MM.1S (cell line): ENCODE measurements at regions not wholly inside any gene's neighbourhood (a gene's known extent, or its start where the extent isn't known, plus 50 kb on each side); places are given as distances from the start of the nearest gene placed in this dataset.
"Not testable (repeated sequence)": the region's sequence is repeated elsewhere in the genome, so short reads cannot be mapped to it uniquely, and the experiment has no call there.

Source experiments
- DNase-seq: peaks from one replicate; pipeline ENCODE4 v3.0.0-alpha.2; 2015
- H2AFZ ChIP-seq: fragments of 300-600 bp; sonication (generic); 2 replicates; pipeline ENCODE4 v1.6.0; 2016; ENCODE audit warnings: antibody characterized with exemption, low read length
- H3F3A ChIP-seq: fragments of 300-600 bp; sonication (generic); 2 replicates; pipeline ENCODE4 v1.6.1; 2016; ENCODE audit warnings: mild to moderate bottlenecking, antibody characterized with exemption, low read length, moderate library complexity, mixed read lengths; ENCODE audit not compliant: insufficient read depth
- H3K27ac ChIP-seq: fragments of 300-600 bp; sonication (generic); 2 replicates; pipeline ENCODE4 v1.5.1; 2016; ENCODE audit warnings: mild to moderate bottlenecking, low read length
- H3K27me3 ChIP-seq: fragments of 300-600 bp; sonication (generic); replicated peaks from 2 replicates; pipeline ENCODE4 v1.6.0; 2016; ENCODE audit warnings: low read length; ENCODE audit not compliant: insufficient read depth
- H3K36me3 ChIP-seq: fragments of 300-600 bp; sonication (generic); replicated peaks from 2 replicates; pipeline ENCODE4 v1.6.1; 2016; ENCODE audit warnings: mild to moderate bottlenecking, low read length, mixed read lengths; ENCODE audit not compliant: insufficient read depth
- H3K4me1 ChIP-seq: fragments of 300-600 bp; sonication (generic); 2 replicates; pipeline ENCODE4 v1.6.1; 2016; ENCODE audit warnings: low read length, mixed read lengths
- H3K4me2 ChIP-seq: fragments of 300-600 bp; sonication (generic); 2 replicates; pipeline ENCODE4 v1.6.0; 2016; ENCODE audit warnings: low read depth, low read length
- H3K4me3 ChIP-seq: fragments of 300-600 bp; sonication (generic); 2 replicates; pipeline ENCODE4 v1.5.1; 2016; ENCODE audit warnings: low read length, mixed read lengths
- H3K79me2 ChIP-seq: fragments of 300-600 bp; sonication (generic); 2 replicates; pipeline ENCODE4 v1.6.1; 2016; ENCODE audit warnings: mixed run types, low read length, mixed read lengths
- H3K9ac ChIP-seq: fragments of 300-600 bp; sonication (generic); 2 replicates; pipeline ENCODE4 v1.6.1; 2016; ENCODE audit warnings: low read length, mixed read lengths
- H3K9me2 ChIP-seq: fragments of 300-600 bp; sonication (generic); replicated peaks from 2 replicates; pipeline ENCODE4 v1.6.1; 2016; ENCODE audit warnings: mild to moderate bottlenecking, low read length, mixed read lengths; ENCODE audit not compliant: insufficient read depth
- H3K9me3 ChIP-seq: fragments of 300-600 bp; sonication (generic); replicated peaks from 2 replicates; pipeline ENCODE4 v1.6.1; 2016; ENCODE audit warnings: mild to moderate bottlenecking, low read length, mixed read lengths; ENCODE audit not compliant: insufficient read depth
- H4K20me1 ChIP-seq: fragments of 300-600 bp; sonication (generic); 2 replicates; pipeline ENCODE4 v1.6.1; 2016; ENCODE audit warnings: mild to moderate bottlenecking, low read length, moderate library complexity, mixed read lengths; ENCODE audit not compliant: insufficient read depth
- CTCF ChIP-seq: fragments of 300-600 bp; sonication (generic); IDR thresholded peaks from 2 replicates; pipeline ENCODE4 v1.5.1; 2016; ENCODE audit warnings: antibody characterized with exemption, low read length, mixed read lengths
- EZH2 ChIP-seq: fragments of 300-600 bp; sonication (generic); optimal IDR thresholded peaks from 2 replicates; pipeline ENCODE3; 2017; ENCODE audit warnings: low read depth, mild to moderate bottlenecking, antibody characterized with exemption, low read length, mixed read lengths
- EZH2phosphoT487 ChIP-seq: fragments of 300-600 bp; sonication (generic); IDR thresholded peaks from 2 replicates; pipeline ENCODE4 v1.6.1; 2018; ENCODE audit warnings: antibody characterized with exemption, low read length

GRCh38 chr5:56298336-56299090, 65.4 kb upstream of the ANKRD55 start:
- H3K9me3 ChIP-seq, result no peaks in the 10 kb centered on the region
- no peak overlapping the region for H2AFZ ChIP-seq
- no peak overlapping the region for H3K4me2 ChIP-seq
- H3K79me2 ChIP-seq, result no peaks in the 10 kb centered on the region
- no peaks in the 10 kb centered on the region for H3F3A ChIP-seq
- H3K27me3 ChIP-seq, result no peaks in the 10 kb centered on the region
- no peaks in the 10 kb centered on the region for H4K20me1 ChIP-seq
- no peaks in the 10 kb centered on the region for H3K9me2 ChIP-seq
- no peak overlapping the region for H3K27ac ChIP-seq
- no peak for DNase-seq
- H3K36me3 ChIP-seq, result no peaks in the 10 kb centered on the region
- TF ChIP-seq EZH2 (no peak), EZH2phosphoT487 (no peak), CTCF (no peak)
- no peak overlapping the region for H3K9ac ChIP-seq
- peaks cover 6% of the 10 kb centered on the region for H3K4me1 ChIP-seq
- H3K4me3 ChIP-seq, result no peak overlapping the region

GRCh38 chr5:56297851-56298250, 64.7 kb upstream of the ANKRD55 start:
- no peaks in the 10 kb centered on the region for H4K20me1 ChIP-seq
- H3K9me2 ChIP-seq, result no peaks in the 10 kb centered on the region
- H3K9ac ChIP-seq, result no peak overlapping the region
- no peaks in the 10 kb centered on the region for H3K79me2 ChIP-seq
- H3K27me3 ChIP-seq, result no peaks in the 10 kb centered on the region
- H3K27ac ChIP-seq, result no peak overlapping the region
- TF ChIP-seq CTCF (no peak), EZH2phosphoT487 (no peak), EZH2 (no peak)
- H3F3A ChIP-seq, result no peaks in the 10 kb centered on the region
- H3K4me2 ChIP-seq, result no peak overlapping the region
- peaks cover 7% of the 10 kb centered on the region for H3K4me1 ChIP-seq
- no peak for DNase-seq
- no peaks in the 10 kb centered on the region for H3K36me3 ChIP-seq
- no peaks in the 10 kb centered on the region for H3K9me3 ChIP-seq
- no peak overlapping the region for H2AFZ ChIP-seq
- H3K4me3 ChIP-seq, result no peak overlapping the region

- not testable (repeated sequence) for H3K79me2 ChIP-seq, H3K27ac ChIP-seq, H3K9me2 ChIP-seq, DNase-seq, H3K4me2 ChIP-seq, H3F3A ChIP-seq, H4K20me1 ChIP-seq, H3K36me3 ChIP-seq, H2AFZ ChIP-seq, H3K27me3 ChIP-seq, H3K9ac ChIP-seq, H3K9me3 ChIP-seq, H3K4me3 ChIP-seq
- peaks cover 16% of the 10 kb centered on the region for H3K4me1 ChIP-seq
Observed at GRCh38 chr5:56295311-56295710, 62.2 kb upstream of the ANKRD55 start.

- H3K4me3 ChIP-seq, result no peak overlapping the region
- H3K36me3 ChIP-seq, result no peaks in the 10 kb centered on the region
- no peak for DNase-seq
- H3K27me3 ChIP-seq, result no peaks in the 10 kb centered on the region
- no peak overlapping the region for H3K27ac ChIP-seq
- H3K9ac ChIP-seq, result no peak overlapping the region
- no peaks in the 10 kb centered on the region for H3K79me2 ChIP-seq
- H3K9me3 ChIP-seq, result no peaks in the 10 kb centered on the region
- no peaks in the 10 kb centered on the region for H3K9me2 ChIP-seq
- peaks cover 22% of the 10 kb centered on the region for H3K4me1 ChIP-seq
- no peak overlapping the region for H2AFZ ChIP-seq
- H4K20me1 ChIP-seq, result no peaks in the 10 kb centered on the region
- H3F3A ChIP-seq, result 0 out of 2 replicates have a peak, but pooled peaks cover 4% of the 10 kb centered on the region
- H3K4me2 ChIP-seq, result no peak overlapping the region
- TF ChIP-seq EZH2, result no peak
- no peak for TF ChIP-seq EZH2phosphoT487
- TF ChIP-seq CTCF, result no peak
Observed at GRCh38 chr5:56294354-56294753, 61.2 kb upstream of the ANKRD55 start.

- not testable (repeated sequence) for H3F3A ChIP-seq, H3K27me3 ChIP-seq, H2AFZ ChIP-seq, H3K36me3 ChIP-seq, H3K9ac ChIP-seq, H4K20me1 ChIP-seq, H3K9me2 ChIP-seq, DNase-seq, H3K9me3 ChIP-seq, H3K79me2 ChIP-seq, H3K4me3 ChIP-seq, H3K4me2 ChIP-seq, H3K27ac ChIP-seq
- peaks cover 22% of the 10 kb centered on the region for H3K4me1 ChIP-seq
Observed at GRCh38 chr5:56292874-56293273, 59.7 kb upstream of the ANKRD55 start.
